SK-N-MC (cell line): ENCODE measurements at regions not wholly inside any gene's neighbourhood (a gene's known extent, or its start where the extent isn't known, plus 50 kb on each side); places are given as distances from the start of the nearest gene placed in this dataset.

ENCODE experiments used
- DNase-seq: peaks from one replicate; pipeline ENCODE4 v3.0.0-alpha.2; 2011; ENCODE audit warnings: low read depth, low spot score
- H3K27ac ChIP-seq: fragments of 200-600 bp; sonication (generic); 2 replicates; pipeline ENCODE4 v1.5.1; 2016; ENCODE audit warnings: mixed run types
- H3K36me3 ChIP-seq: fragments of 200-600 bp; sonication (generic); 2 replicates; pipeline ENCODE4 v1.6.1; 2017; ENCODE audit warnings: antibody characterized with exemption, low read length, mixed read lengths; ENCODE audit not compliant: insufficient read depth
- H3K4me3 ChIP-seq: fragments of 200-600 bp; sonication (generic); 2 replicates; pipeline ENCODE4 v1.5.1; 2016
- H3K9ac ChIP-seq: fragments of 200-600 bp; sonication (generic); 2 replicates; pipeline ENCODE4 v1.8.0; 2017; ENCODE audit warnings: mixed run types, mixed read lengths; ENCODE audit not compliant: insufficient read length
- H3K9me3 ChIP-seq: fragments of 200-600 bp; sonication (generic); 2 replicates; pipeline ENCODE4 v1.6.1; 2017; ENCODE audit warnings: low read depth, mild to moderate bottlenecking, antibody characterized with exemption, low read length, moderate library complexity, mixed read lengths
- EZH2 ChIP-seq: fragments of 200-600 bp; sonication (generic); IDR thresholded peaks from one replicate; pipeline ENCODE4 v1.6.1; 2017; ENCODE audit warnings: antibody characterized with exemption
- FOXP2 ChIP-seq: optimal IDR thresholded peaks from 2 replicates; pipeline ENCODE3; 2011; ENCODE audit warnings: mild to moderate bottlenecking, moderate library complexity; ENCODE audit not compliant: insufficient read depth; ENCODE audit errors: extremely low read length, control extremely low read depth
- POLR2AphosphoS5 ChIP-seq: IDR thresholded peaks from 2 replicates; pipeline ENCODE4 v1.6.1; 2012; ENCODE audit warnings: mild to moderate bottlenecking, low read depth, low read length, borderline replicate concordance

- DNase-seq: no peak
- TF ChIP-seq POLR2AphosphoS5 (no peak), EZH2 (no peak), FOXP2 (no peak)
- H3K9me3 ChIP-seq: peaks cover 2% of the 10 kb centered on the region; the same call in 1 of the 2 replicates
Measured at GRCh38 chr13:34401696-34402095, 540.4 kb upstream of the NBEA start.

GRCh38 chr13:34405410-34406181 lies 536.5 kb upstream of the NBEA start:
- no peak overlapping the region for H3K27ac ChIP-seq
- DNase-seq: no peak
- no peaks in the 10 kb centered on the region for H3K9me3 ChIP-seq
- no peak overlapping the region for H3K9ac ChIP-seq
- H3K4me3 ChIP-seq: no peak overlapping the region
- TF ChIP-seq FOXP2 (no peak), EZH2 (no peak), POLR2AphosphoS5 (no peak)
- no peaks in the 10 kb centered on the region for H3K36me3 ChIP-seq

More at GRCh38 chr13:34401696-34402095, 540.4 kb upstream of the NBEA start:
- Histone ChIP-seq H3K36me3 (no peaks in the 10 kb centered on the region), H3K4me3 (no peak overlapping the region), H3K27ac (no peak overlapping the region), H3K9ac (no peak overlapping the region)

DNA sequence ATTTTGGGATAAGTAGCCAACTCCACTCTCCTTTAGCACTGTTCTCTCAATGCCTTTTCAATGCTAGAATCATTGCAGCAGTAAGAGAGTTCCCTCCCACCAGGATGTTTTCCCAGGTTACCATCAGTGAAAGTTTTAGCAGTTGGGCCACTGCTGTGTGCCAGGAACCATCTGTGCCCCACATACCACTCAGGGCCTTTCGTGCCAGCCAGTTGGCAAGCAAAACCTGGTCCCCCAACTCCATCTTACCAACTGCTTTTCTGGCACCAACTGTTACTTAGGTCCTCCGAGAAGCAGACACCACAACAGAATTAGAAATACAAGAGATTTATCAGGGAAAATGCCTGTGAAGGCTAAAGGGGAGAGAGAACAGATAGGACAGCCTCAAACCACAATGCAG lies 533.4 kb upstream of the NBEA start:
- no peak for TF ChIP-seq POLR2AphosphoS5
- TF ChIP-seq EZH2: no peak
- Histone ChIP-seq H3K4me3 (no peak overlapping the region), H3K9me3 (no peaks in the 10 kb centered on the region), H3K36me3 (no peaks in the 10 kb centered on the region), H3K27ac (no peak overlapping the region), H3K9ac (no peak overlapping the region)
- no peak for DNase-seq

GRCh38 chr13:34409496-34410182 lies 532.4 kb upstream of the NBEA start:
- H3K36me3 ChIP-seq: no peaks in the 10 kb centered on the region
- no peak overlapping the region for H3K27ac ChIP-seq
- no peak for TF ChIP-seq EZH2
- TF ChIP-seq POLR2AphosphoS5: no peak
- no peak for TF ChIP-seq FOXP2
- DNase-seq: no peak
- no peaks in the 10 kb centered on the region for H3K9me3 ChIP-seq
- H3K4me3 ChIP-seq: no peak overlapping the region
- H3K9ac ChIP-seq: no peak overlapping the region

GRCh38 chr13:34410678-34411077 lies 531.4 kb upstream of the NBEA start:
- no peak for DNase-seq

GRCh38 chr13:34411177-34411576 lies 530.9 kb upstream of the NBEA start:
- no peaks in the 10 kb centered on the region for H3K36me3 ChIP-seq
- no peak for DNase-seq
- no peak overlapping the region for H3K4me3 ChIP-seq
- H3K9ac ChIP-seq: no peak overlapping the region
- no peak overlapping the region for H3K27ac ChIP-seq
- TF ChIP-seq EZH2: no peak
- no peak for TF ChIP-seq POLR2AphosphoS5
- TF ChIP-seq FOXP2: no peak
- H3K9me3 ChIP-seq: no peaks in the 10 kb centered on the region

More at GRCh38 chr13:34410678-34411077, 531.4 kb upstream of the NBEA start:
- Histone ChIP-seq H3K36me3 (no peaks in the 10 kb centered on the region), H3K4me3 (no peak overlapping the region), H3K27ac (no peak overlapping the region), H3K9me3 (no peaks in the 10 kb centered on the region), H3K9ac (no peak overlapping the region)
- TF ChIP-seq POLR2AphosphoS5 (no peak), FOXP2 (no peak)

DNA sequence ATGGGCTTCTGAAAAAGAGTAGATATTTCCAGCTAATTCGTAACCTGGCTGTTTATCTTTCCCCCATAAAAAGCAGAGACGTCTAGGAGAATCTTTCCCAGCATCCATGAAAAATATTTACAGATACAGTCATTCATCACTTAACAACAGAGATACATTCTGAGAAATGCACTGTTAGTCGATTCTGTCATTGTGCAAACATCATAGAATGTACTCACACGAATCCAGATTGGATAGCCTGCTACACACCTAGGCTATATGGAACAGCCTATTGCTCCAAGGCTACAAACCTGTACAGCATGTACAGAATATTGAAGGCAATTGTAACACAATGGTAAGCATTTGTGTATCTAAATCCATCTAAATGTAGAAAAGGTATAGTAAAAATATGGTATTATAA lies 530.2 kb upstream of the NBEA start:
- H3K27ac ChIP-seq: no peak overlapping the region
- DNase-seq: no peak
- no peak for TF ChIP-seq POLR2AphosphoS5
- TF ChIP-seq EZH2: no peak
- TF ChIP-seq FOXP2: no peak
- no peaks in the 10 kb centered on the region for H3K9me3 ChIP-seq
- no peak overlapping the region for H3K4me3 ChIP-seq
- H3K36me3 ChIP-seq: no peaks in the 10 kb centered on the region
- H3K9ac ChIP-seq: no peak overlapping the region

DNA sequence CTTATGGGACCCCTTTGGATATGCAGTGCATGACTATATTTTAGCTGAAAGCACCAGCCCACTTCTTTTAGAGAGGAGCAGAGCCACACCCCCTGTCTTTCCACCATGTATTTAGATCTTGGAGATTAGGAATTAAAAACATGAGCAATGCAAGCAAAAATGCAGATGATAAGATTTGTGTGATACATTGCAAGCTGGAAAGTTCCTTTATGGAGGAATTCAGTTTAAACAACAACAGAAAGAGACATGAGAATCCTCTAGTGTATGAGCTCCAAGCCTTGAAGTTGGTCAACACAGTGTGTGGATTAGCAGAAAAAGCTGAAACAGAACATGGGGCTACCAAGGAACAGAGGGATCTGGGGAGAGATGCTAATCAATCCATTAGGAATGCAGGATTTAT lies 529.8 kb upstream of the NBEA start:
- Histone ChIP-seq H3K9me3 (no peaks in the 10 kb centered on the region), H3K9ac (no peak overlapping the region), H3K27ac (no peak overlapping the region), H3K4me3 (no peak overlapping the region), H3K36me3 (no peaks in the 10 kb centered on the region)
- no peak for TF ChIP-seq POLR2AphosphoS5
- no peak for TF ChIP-seq FOXP2
- TF ChIP-seq EZH2: no peak
- no peak for DNase-seq

GRCh38 chr13:34412817-34413375 lies 529.2 kb upstream of the NBEA start:
- no peaks in the 10 kb centered on the region for H3K36me3 ChIP-seq
- TF ChIP-seq FOXP2 (no peak), POLR2AphosphoS5 (no peak), EZH2 (no peak)
- H3K4me3 ChIP-seq: no peak overlapping the region
- no peak overlapping the region for H3K9ac ChIP-seq
- H3K27ac ChIP-seq: no peak overlapping the region
- H3K9me3 ChIP-seq: no peaks in the 10 kb centered on the region
- DNase-seq: no peak
